T-cell (primary cell): ENCODE measurements at regions not wholly inside any gene's neighbourhood (a gene's known extent, or its start where the extent isn't known, plus 50 kb on each side); places are given as distances from the start of the nearest gene placed in this dataset.

Experiments
- ATAC-seq, 4 experiments: fragments of 200-7000 bp in 3 of 4; fragments of 150-1000 bp in 1 of 4; cut with Tn5 transposase; replicated peaks in 1 of 4; 1 replicate in 3 of 4; 2 replicates in 1 of 4; pipeline ENCODE4 v1.10.0; 2021; ENCODE audit warnings: moderate library complexity in 3 of 4, mild to moderate bottlenecking in 2 of 4, moderate number of reproducible peaks in 1 of 4
- CTCF ChIA-PET, 2 donors: fragments of 300-600 bp; sonication (Branson Sonifier 250); formaldehyde crosslinking; loops; one replicate each; lab custom pipeline; 2022; ENCODE audit warnings: antibody characterized with exemption in 2 of 2; lab: Charles Lee
- POLR2A ChIA-PET, 2 donors: fragments of 300-600 bp; sonication (Branson Sonifier 250); formaldehyde crosslinking; loops; one replicate each; lab custom pipeline; 2022; ENCODE audit warnings: antibody characterized with exemption in 2 of 2; lab: Charles Lee
- DNase-seq, 35 experiments: peaks; one replicate each; pipeline versions ENCODE4 v3.0.0 to v3.0.0-alpha.2; 2013 to 2023
- H3K27ac ChIP-seq: one replicate; pipeline ENCODE4 v1.5.1; 2013; ENCODE audit warnings: low read length
- H3K27me3 ChIP-seq, 2 experiments: replicated peaks in 1 of 2; 1 replicate in 1 of 2; 2 replicates in 1 of 2; pipeline versions ENCODE4 v1.6.1 to v1.7.0; 2013; ENCODE audit warnings: low read length in 1 of 2, mixed read lengths in 1 of 2; ENCODE audit not compliant: control insufficient read depth in 2 of 2, insufficient read depth in 2 of 2; ENCODE audit errors: extremely low read depth in 1 of 2
- H3K36me3 ChIP-seq, 2 donors: 1 replicate in 1 of 2; 2 replicates in 1 of 2; pipeline versions ENCODE4 v1.6.1 to v1.7.0; 2013; ENCODE audit warnings: low read length in 1 of 2; ENCODE audit not compliant: control insufficient read depth in 2 of 2, insufficient read depth in 1 of 2; ENCODE audit errors: extremely low read depth in 1 of 2
- H3K4me1 ChIP-seq, 2 experiments: 1 replicate in 1 of 2; 2 replicates in 1 of 2; pipeline versions ENCODE4 v1.6.1 to v1.7.0; 2013; ENCODE audit warnings: low read length in 2 of 2, mixed read lengths in 1 of 2; ENCODE audit not compliant: insufficient read depth in 2 of 2, control insufficient read depth in 1 of 2; ENCODE audit errors: extremely low read depth in 1 of 2
- H3K4me3 ChIP-seq, 2 donors: 1 replicate in 1 of 2; 2 replicates in 1 of 2; pipeline versions ENCODE4 v1.5.1 to v1.7.0; 2013; ENCODE audit warnings: mild to moderate bottlenecking in 2 of 2, low read length in 1 of 2, moderate library complexity in 1 of 2; ENCODE audit not compliant: control insufficient read depth in 1 of 2; ENCODE audit errors: extremely low read depth in 1 of 2
- H3K9me3 ChIP-seq: 2 replicates; pipeline ENCODE4 v1.7.0; 2013
- H3K27ac Mint-ChIP-seq, 2 donors: one replicate each; pipeline ENCODE4 v1.8.0; 2020 to 2021; ENCODE audit warnings: mild to moderate bottlenecking in 2 of 2, mixed read lengths in 2 of 2
- H3K27me3 Mint-ChIP-seq, 2 donors: one replicate each; pipeline ENCODE4 v1.8.0; 2021 to 2022; ENCODE audit warnings: mixed read lengths in 2 of 2
- H3K36me3 Mint-ChIP-seq: one replicate; pipeline ENCODE4 v1.8.0; 2021; ENCODE audit warnings: mixed read lengths
- H3K4me1 Mint-ChIP-seq, 3 donors: one replicate each; pipeline ENCODE4 v1.8.0; 2020 to 2022; ENCODE audit warnings: mixed read lengths in 3 of 3, mild to moderate bottlenecking in 1 of 3
- H3K4me3 Mint-ChIP-seq, 3 donors: one replicate each; pipeline ENCODE4 v1.8.0; 2020 to 2022; ENCODE audit warnings: mild to moderate bottlenecking in 3 of 3, mixed read lengths in 3 of 3, moderate library complexity in 3 of 3
- H3K9me3 Mint-ChIP-seq, 3 donors: one replicate each; pipeline ENCODE4 v1.8.0; 2020 to 2022; ENCODE audit warnings: mixed read lengths in 3 of 3
- WGBS: methylation state at CpG from one replicate; pipeline ENCODE4 v1.1.5; 2013; ENCODE audit warnings: missing lambda C conversion rate; ENCODE audit not compliant: insufficient coverage; 5-methylcytosine and 5-hydroxymethylcytosine counted together

DNA sequence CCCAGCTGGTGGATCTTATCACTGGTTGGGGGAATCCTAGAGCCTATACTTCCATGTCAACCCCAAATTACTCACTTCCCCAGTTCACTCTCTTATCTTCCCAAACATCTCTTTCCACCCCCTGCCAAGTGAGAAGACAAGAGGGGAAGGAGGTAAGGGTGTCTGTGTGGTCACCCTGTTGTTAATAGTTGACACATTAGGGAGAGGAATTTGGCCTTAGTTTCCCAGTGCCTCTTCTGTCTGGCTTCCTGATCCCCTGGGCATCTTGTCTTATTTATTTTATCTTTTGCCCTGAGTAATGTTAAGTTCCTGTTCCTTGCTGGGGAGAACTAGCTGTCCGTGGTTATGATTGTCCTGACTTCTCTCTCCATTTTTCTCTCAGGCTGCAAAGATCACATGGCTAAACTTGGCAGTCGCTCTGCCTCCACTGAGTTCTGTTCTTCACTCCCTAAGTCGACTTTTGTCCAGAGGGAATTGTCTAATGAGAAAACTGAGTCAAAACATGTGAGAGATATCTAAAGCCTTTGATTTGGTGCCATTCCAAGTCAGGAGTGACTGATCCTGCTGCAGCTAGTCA, 157.1 kb upstream of the SYT6 start:
- no peaks in the 10 kb centered on the region for H3K36me3 ChIP-seq
- no peak overlapping the region for H3K4me3 ChIP-seq
- no peaks in the 10 kb centered on the region for H3K4me1 ChIP-seq
- ChIA-PET POLR2A (no interaction called here), CTCF (no interaction called here)
- H3K27me3 ChIP-seq: no peaks in the 10 kb centered on the region
- ATAC-seq (no peak), DNase-seq (no peak)
- no peak overlapping the region for H3K27ac ChIP-seq
- no peak overlapping the region for H3K27ac Mint-ChIP-seq
- no peak overlapping the region for H3K4me3 Mint-ChIP-seq
- no peaks in the 10 kb centered on the region for H3K9me3 ChIP-seq
- H3K27me3 Mint-ChIP-seq: peaks cover 0 to 2% of the 10 kb centered on the region in 2 donors
- H3K9me3 Mint-ChIP-seq: peaks cover 4 to 10% (median 10%) of the 10 kb centered on the region in 3 donors
- no peaks in the 10 kb centered on the region for H3K4me1 Mint-ChIP-seq
- H3K36me3 Mint-ChIP-seq: peaks cover 3% of the 10 kb centered on the region
- 60% methylated on average over 1 of the region's 3 CpGs for WGBS

DNA sequence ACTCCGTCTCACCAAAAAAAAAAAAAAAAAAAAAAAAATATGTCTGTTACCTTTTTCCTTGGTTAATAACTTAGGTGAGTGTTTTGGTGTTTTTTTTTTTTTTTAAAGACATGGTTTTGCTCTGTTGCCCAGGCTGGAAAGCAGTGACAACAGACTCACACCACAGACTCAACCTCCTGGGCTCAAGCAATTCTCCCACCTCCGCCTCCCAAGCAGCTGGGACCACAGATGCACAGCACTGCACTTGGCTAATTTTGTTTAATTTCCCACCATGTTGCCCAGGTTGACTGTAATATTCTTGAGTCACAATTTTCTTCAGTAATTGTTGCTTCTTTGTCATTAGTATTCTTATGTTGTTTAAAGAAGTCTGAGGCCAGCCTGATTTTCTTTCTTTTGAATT, 149.2 kb upstream of the SYT6 start:
- ChIA-PET CTCF (interaction anchor here in 1 of 2 donors (1.2 kb wide), 1 partner anchor 20 kb away, joined by 3 read pairs; no protein-coding TSS in a partner anchor), POLR2A (interaction anchor here in 1 of 2 donors (0.7 kb wide), 1 partner anchor 616 kb away, joined by 5 read pairs; no protein-coding TSS in a partner anchor)
- Histone ChIP-seq H3K27me3 (no peaks in the 10 kb centered on the region), H3K27ac (no peak overlapping the region), H3K4me3 (no peak overlapping the region), H3K4me1 (peaks cover 0 to 7% of the 10 kb centered on the region in 2 experiments), H3K36me3 (no peaks in the 10 kb centered on the region), H3K9me3 (no peaks in the 10 kb centered on the region)
- no peak overlapping the region for H3K4me3 Mint-ChIP-seq
- H3K9me3 Mint-ChIP-seq: no peaks in the 10 kb centered on the region
- ATAC-seq (no peak), DNase-seq (no peak)
- 57% methylated on average over 1 of the region's 2 CpGs for WGBS
- H3K27ac Mint-ChIP-seq: no peak overlapping the region
- H3K27me3 Mint-ChIP-seq: peaks cover 5% of the 10 kb centered on the region in 2 donors
- H3K4me1 Mint-ChIP-seq: peaks cover 4 to 8% (median 4%) of the 10 kb centered on the region in 3 donors
- H3K36me3 Mint-ChIP-seq: no peaks in the 10 kb centered on the region

DNA sequence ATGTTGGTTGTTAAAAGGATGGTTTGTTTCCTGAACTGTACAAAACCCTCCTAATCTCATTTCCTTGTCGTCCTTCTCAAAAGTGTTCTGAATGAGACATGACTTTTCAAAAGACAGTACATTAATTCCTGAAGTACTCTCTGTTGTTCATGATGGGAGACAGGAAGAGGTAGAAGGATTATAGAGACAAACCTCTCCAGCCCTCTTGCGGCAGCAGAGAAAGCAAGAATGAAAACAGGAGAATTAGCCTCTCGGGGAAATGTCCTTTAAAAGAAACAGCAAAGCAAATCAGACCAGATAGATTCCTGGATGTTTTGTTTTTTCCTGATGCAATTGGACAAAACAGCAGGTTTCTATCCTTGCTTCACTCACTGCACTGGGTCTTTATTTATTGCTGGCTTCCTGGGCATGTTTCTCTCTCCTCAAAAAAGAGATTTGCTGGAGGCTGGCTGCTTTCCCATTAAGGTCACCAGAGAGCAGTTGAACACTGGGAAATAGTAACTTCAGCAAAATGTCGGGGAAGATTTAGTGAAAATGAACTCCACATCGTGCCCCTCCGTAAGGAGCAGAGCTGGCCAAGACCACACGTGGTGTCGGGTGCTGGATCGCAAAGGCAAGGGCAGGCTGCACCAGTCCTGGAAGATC, 145.8 kb upstream of the SYT6 start:
- 97% methylated on average over 8 of the region's 9 CpGs for WGBS
- no peak overlapping the region for H3K4me3 Mint-ChIP-seq
- H3K36me3 ChIP-seq: no peaks in the 10 kb centered on the region
- peaks cover 0 to 3% of the 10 kb centered on the region in 2 donors for H3K27me3 Mint-ChIP-seq
- ChIA-PET CTCF (no interaction called here), POLR2A (no interaction called here)
- H3K9me3 Mint-ChIP-seq: no peaks in the 10 kb centered on the region
- no peaks in the 10 kb centered on the region for H3K27me3 ChIP-seq
- peaks cover 0 to 7% of the 10 kb centered on the region in 2 experiments for H3K4me1 ChIP-seq
- ATAC-seq (no peak), DNase-seq (no peak)
- H3K27ac Mint-ChIP-seq: no peak overlapping the region
- H3K4me1 Mint-ChIP-seq: peaks cover 4 to 8% (median 4%) of the 10 kb centered on the region in 3 donors
- H3K36me3 Mint-ChIP-seq: no peaks in the 10 kb centered on the region
- H3K4me3 ChIP-seq: no peak overlapping the region
- H3K9me3 ChIP-seq: no peaks in the 10 kb centered on the region
- no peak overlapping the region for H3K27ac ChIP-seq

DNA sequence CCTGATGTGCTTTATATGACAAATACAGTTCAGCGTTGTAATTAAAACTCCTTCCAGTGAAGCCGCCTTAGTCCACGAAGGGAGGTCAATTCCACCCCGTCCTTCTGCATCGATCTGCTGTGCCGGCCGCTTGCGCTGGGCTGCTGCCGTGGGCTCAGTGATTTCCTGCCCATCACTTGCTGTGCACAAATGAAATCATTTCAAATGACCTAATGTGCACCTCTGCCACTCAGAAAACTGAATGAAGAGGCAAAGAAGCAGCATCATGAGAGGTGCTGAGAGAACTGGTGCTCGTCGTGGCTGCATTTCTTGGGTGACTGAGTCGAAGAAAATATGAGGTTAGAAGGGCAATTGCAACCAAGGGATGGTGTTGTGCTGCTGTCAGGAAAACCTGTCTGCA, 144.3 kb upstream of the SYT6 start:
- no peaks in the 10 kb centered on the region for H3K27me3 ChIP-seq
- ChIA-PET CTCF (no interaction called here), POLR2A (no interaction called here)
- 94% methylated on average over 7 of the region's 12 CpGs for WGBS
- no peaks in the 10 kb centered on the region for H3K36me3 Mint-ChIP-seq
- H3K4me3 Mint-ChIP-seq: no peak overlapping the region
- H3K4me1 ChIP-seq: peaks cover 0 to 7% of the 10 kb centered on the region in 2 experiments
- DNase-seq (no peak), ATAC-seq (no peak)
- no peaks in the 10 kb centered on the region for H3K36me3 ChIP-seq
- H3K9me3 ChIP-seq: no peaks in the 10 kb centered on the region
- H3K27ac Mint-ChIP-seq: no peak overlapping the region
- no peak overlapping the region for H3K4me3 ChIP-seq
- H3K27me3 Mint-ChIP-seq: peaks cover 0 to 1% of the 10 kb centered on the region in 2 donors
- H3K27ac ChIP-seq: no peak overlapping the region
- peaks cover 4 to 8% (median 4%) of the 10 kb centered on the region in 3 donors for H3K4me1 Mint-ChIP-seq
- H3K9me3 Mint-ChIP-seq: no peaks in the 10 kb centered on the region

DNA sequence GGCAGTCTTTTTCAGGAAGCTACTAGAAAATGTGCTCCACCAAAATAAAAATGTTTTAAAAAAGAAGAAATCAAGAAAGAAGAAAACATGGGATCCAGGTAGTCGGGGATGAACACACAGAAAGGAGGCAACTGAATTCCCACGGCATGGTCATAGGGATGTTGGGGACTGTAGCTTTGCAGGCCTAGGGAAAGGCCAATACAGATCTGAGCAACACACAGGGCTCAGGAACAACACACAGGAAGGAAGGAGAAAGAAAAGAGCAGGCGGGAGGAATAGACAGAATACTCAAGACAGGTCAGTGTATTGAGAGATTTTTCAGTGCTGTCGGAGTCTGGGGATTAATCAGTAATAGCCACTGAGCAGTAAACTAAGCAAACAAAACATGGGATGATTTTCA, 142.7 kb upstream of the SYT6 start:
- H3K27me3 Mint-ChIP-seq: no peaks in the 10 kb centered on the region
- no peak for DNase-seq
- H3K9me3 ChIP-seq: no peaks in the 10 kb centered on the region
- H3K4me3 Mint-ChIP-seq: no peak overlapping the region
- CTCF ChIA-PET: no interaction called here
- no peak overlapping the region for H3K4me3 ChIP-seq
- no peak overlapping the region for H3K27ac ChIP-seq
- H3K36me3 Mint-ChIP-seq: no peaks in the 10 kb centered on the region
- H3K4me1 ChIP-seq: peaks cover 0 to 4% of the 10 kb centered on the region in 2 experiments
- POLR2A ChIA-PET: no interaction called here
- ATAC-seq: no peak
- H3K4me1 Mint-ChIP-seq: peaks cover 2 to 4% (median 2%) of the 10 kb centered on the region in 3 donors
- WGBS: 100% methylated on average over 3 of the region's 4 CpGs
- H3K36me3 ChIP-seq: no peaks in the 10 kb centered on the region
- no peaks in the 10 kb centered on the region for H3K9me3 Mint-ChIP-seq
- H3K27me3 ChIP-seq: no peaks in the 10 kb centered on the region
- H3K27ac Mint-ChIP-seq: no peak overlapping the region

DNA sequence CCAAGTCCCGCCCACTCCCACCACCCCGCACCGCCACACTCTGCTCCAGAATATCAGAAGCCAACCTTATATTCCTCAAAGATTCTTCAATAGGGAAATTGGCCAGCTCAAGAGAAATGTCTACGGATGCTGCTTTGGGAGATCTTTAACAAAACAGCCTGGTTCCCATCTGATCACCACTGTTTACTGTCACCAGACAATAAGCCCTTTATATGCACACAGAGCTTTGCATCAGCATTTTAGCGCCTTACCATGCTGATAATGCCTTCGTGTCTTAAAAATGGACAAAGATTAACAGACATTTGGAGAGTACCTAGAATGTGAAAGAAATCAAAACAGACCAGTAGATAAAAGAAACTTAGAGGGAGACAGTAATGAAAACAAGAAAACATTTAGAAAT, 141.7 kb upstream of the SYT6 start:
- H3K36me3 Mint-ChIP-seq: no peaks in the 10 kb centered on the region
- no peak overlapping the region for H3K4me3 ChIP-seq
- DNase-seq (no peak), ATAC-seq (no peak)
- no peak overlapping the region for H3K27ac Mint-ChIP-seq
- no peak overlapping the region for H3K4me3 Mint-ChIP-seq
- no peaks in the 10 kb centered on the region for H3K27me3 ChIP-seq
- no peaks in the 10 kb centered on the region for H3K27me3 Mint-ChIP-seq
- no peaks in the 10 kb centered on the region for H3K9me3 Mint-ChIP-seq
- 81% methylated on average over 3 of the region's 6 CpGs for WGBS
- H3K4me1 Mint-ChIP-seq: no peaks in the 10 kb centered on the region
- H3K4me1 ChIP-seq: no peaks in the 10 kb centered on the region
- ChIA-PET POLR2A (no interaction called here), CTCF (interaction anchor here in 1 of 2 donors (0.9 kb wide), 1 partner anchor 13 kb away, joined by 3 read pairs; no protein-coding TSS in a partner anchor)
- no peaks in the 10 kb centered on the region for H3K36me3 ChIP-seq
- H3K27ac ChIP-seq: no peak overlapping the region
- no peaks in the 10 kb centered on the region for H3K9me3 ChIP-seq
